ENCODE measurements at regions not wholly inside any gene's neighbourhood (a gene's known extent, or its start where the extent isn't known, plus 50 kb on each side); places are given as distances from the start of the nearest gene placed in this dataset.

DNA sequence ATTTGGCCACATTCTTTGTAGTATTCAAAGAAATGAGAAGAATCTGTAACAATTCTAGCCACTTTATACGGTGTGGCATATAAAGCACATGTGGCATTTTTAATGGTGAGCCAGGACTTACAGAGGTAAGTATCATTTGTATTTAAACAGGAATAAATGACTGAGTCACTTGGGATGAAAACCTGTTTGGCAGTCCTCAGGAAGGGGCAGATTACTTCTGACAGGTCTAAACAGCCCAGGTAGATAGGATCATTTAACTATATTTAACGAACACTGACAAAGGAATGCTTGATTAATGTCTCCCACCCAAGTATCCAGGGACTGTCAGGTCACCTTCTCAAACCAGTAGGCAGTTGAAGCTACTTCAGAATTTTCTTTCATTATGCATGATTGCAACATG lies 241.5 kb upstream of the SATB1 start:
- DNase-seq, result no peak

DNA sequence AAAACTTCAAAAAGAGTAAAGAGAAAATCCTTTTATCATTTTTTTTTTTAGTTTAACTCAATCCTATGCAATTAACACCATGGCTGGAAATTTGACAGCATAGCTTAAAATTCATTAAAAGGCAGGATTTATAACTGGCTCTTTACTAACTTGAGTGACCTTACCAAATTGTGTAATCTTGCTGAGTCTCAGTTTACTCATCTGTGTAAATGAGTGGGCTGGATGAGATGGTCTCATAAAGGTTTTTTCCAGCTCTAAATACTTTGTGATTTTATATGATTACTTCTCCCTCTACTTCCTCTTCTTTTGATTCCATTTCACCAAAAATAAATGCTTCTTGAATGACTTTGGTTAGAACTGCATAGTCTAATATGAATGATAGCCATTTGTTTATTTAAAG lies 234.9 kb upstream of the SATB1 start:
- no peak for DNase-seq

DNA sequence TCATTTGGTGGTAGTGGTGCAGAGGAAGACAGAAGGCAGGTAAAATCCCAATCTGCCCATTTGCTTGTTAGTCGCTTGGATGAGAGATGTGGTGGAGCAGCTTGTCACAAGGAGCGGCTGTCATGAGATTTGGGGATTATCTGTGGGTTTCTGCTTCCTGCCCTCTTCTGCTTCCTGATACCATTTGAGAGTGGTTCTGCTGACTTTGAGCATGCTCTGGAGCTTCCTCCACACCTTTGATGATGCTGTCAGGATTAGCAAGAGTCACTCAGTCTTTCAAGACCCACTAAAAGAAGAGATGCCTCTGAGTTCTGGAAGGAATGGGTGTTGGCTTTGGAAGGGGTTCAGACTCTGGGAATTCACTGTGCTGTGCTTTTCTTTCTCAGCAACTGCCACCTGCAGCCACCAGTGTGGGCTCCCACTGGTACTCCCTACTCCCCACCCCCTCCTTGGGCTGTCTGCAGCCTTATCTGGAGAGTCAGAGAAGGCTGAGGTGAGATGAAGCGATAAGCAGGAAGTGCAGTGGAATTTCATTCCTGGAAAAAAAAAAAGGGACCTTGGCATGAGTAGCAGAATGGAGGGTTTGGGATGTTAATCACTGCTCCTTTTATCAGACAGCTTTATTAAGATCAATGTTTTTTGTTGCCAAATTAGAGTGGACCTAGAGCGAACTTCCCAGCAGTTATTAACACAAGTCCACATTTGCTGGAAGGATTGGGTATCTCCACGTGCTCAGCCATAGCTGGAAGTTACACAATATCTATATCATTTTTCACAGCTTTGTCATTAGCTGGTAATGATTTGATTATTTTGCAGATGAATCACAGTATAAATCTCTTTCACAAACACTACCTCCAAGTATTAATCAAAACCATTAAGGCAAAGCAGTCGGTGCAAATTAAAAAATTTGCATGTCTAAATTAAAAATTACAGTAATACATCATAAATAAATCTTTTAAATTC lies 233.0 kb upstream of the SATB1 start:
- DNase-seq, result no peak

DNA sequence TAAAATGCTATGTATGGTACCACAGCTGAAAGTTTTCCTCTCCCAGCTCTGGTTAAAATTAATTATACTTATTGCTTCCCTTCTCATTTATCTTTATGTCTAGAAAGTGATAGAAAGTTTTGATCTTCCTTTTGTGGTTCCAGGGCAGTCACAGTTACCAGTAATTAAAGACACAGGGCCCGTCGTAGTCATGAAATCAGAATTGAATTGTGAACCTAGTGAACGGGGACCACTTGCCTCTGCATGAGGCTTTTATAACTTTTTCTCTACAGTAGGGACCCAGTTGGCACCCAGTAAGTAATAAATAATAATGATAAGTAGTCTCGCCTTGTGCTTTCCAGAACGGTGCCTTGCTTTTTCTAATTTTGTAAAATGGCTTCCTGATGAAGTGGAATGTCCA lies 231.7 kb upstream of the SATB1 start:
- no peak for DNase-seq

DNA sequence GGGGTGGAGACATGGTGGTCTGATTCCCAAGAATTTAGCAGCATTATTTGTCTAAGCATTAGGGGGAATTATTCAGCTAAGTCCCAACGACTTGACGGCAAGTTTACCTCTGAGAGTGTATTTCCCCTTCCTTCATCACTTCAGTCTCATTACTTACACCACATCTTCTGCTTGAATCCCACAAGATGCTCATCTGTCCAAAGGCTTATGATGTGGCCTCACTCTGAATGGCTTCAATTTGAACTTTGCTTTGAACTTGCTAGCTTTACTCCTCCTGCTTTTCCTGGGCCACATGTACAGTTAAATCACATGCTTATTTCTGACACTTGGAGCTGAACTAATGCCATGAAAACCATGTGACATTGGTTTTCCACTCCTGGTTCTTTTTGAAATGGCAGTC lies 231.3 kb upstream of the SATB1 start:
- no peak for DNase-seq

DNA sequence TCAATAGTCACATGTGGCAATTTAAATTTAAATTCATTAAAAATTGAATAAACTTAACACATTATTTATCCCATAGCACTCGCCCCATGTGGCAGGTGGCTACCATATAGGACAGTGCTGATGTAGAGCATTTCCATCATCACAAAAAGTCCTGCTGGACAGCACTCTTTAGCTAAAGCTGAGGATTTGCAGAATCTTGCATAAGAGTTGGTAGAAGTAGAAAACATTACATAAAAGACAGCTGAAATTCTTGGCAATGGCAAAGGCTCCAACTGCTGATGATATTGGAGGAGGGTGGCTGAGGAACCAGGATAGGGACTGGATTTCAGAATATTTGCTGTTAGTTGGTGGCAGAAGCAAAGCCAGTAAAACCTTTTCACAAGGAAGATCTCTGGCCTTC lies 230.7 kb upstream of the SATB1 start:
- no peak for DNase-seq

DNA sequence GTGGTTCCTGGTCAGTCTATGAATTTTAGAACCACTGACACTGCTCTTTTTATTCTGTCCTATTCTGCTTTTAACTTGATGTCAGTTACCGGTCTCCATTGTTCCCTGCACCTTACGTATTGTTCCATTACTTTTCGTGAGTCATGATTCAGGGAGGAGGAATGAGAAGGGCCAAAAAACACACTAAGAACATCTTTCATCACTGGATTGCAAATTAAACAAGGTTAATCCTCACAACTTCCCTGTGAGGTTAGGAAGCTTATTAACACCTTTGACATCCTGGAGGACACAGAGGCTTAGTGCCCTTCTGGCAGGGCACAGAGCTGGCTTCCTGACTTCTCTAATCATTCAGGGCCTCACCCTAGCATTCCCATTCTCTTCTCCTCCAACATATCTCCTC lies 227.6 kb upstream of the SATB1 start:
- DNase-seq, result no peak

DNA sequence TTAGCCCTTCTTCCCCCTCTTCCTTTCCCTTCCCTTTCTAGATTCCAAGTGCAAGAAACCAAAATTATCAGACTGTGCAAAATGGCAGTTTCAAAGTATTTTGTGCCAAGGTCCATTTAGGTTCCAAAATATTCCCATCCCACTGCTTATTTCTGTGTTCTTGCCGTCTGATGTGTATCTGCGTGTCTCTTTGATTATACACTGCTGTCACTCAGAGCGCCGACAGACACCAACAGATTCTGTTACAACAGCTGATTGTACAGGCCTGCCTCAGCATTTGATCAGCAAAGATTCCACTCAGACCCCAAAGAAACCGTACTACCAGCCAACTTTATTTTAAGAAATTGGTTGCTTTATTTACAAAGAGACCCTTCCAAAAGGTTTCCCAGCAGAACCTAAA lies 225.6 kb upstream of the SATB1 start:
- DNase-seq, result no peak

DNA sequence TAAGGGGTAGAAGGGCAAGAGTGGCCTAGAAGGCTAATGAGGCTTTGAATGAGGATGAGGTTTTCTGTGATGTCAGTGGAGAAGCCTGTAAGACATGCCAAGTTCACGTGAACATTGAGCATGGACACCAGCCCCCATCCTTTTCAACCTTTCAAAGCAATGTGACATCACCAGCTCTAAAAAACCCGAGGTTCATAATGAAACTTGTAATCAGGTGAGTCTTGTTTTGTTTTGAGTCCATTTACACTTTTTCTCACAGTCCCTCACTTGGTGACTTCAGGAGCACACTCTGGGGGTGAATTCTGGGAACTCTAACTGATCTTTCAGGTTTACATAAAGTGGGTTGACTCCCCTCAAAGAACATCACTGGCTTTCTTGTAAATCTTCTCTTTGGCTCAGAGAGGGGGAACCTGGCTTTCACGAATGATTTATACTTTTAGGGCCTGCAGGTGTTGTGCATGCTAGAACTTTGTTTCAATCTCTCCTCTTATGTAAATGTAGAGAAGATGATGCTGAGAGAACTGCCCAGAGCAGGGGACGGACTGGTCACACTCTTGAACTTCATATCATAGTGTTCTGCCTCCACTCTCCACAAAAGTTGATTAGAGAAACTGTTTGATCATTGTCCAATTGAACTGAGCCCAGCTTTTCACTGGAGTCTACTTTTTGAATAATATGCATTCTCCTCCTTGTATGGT lies 224.7 kb upstream of the SATB1 start:
- DNase-seq, result peak; percentile 47

DNA sequence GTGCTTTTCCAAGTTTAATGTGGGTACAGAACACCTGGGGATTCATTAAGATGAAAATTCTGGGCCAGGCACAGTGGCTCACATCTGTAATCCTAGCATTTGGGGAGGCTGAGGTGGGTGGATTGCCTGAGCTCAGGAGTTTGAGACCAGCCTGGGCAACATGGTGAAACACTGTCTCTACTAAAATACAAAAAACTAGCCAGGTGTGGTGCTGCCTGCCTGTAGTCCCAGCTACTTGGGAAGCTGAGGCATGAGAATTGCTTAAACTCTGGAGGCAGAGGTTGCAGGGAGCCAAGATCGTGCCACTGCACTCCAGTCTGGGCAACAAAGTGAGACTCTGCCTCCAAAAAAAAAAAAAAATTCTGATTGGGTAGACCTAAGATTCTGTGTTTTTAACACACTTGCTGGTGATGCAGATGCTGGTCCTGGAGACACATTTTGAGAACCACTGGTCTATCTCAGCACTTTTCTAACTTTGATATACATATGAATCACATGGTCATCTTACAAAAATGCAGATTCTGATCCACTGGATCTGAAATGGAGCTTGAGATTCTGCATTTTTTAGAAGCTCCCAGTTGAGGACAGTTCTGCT lies 223.8 kb upstream of the SATB1 start:
- DNase-seq, result no peak

DNA sequence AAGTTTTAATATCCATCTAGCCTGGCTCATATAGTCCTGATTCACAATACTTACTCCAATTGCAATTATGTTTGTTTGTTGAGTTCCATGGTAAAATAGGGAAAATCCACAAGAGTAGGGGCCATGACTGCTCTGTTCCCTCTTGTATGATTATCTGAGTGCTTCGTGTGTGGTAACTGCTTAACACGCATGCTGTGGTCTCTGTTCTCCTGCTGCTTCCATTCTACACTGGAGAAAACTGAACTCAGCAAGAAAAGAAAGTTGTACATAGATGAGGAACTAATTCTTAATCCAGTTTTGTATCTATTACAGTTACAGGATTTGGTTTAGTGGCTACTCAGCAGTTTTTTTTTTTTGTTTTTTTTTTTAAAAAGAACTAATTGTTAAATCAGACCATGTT lies 223.0 kb upstream of the SATB1 start:
- DNase-seq, result no peak

DNA sequence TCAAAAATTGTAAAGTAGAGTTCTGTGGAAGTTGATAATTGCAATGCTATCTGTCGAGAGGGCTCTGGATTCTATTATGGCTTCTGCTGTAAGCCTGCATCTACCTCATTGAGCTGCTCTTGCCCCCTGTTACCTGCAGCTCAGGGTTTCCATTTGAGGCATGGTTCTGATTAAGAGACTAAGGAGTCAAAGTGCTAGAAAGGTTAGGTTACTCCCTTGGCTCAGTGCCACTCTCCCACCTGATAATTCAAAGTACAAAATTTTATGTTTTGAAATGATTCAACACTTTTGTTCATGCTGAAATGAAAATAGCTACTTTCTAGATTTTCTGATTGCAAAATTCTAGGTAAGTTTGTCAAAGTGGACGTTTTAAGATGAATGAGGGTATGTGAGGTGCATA lies 220.5 kb upstream of the SATB1 start:
- DNase-seq, result peak; percentile 34

DNA sequence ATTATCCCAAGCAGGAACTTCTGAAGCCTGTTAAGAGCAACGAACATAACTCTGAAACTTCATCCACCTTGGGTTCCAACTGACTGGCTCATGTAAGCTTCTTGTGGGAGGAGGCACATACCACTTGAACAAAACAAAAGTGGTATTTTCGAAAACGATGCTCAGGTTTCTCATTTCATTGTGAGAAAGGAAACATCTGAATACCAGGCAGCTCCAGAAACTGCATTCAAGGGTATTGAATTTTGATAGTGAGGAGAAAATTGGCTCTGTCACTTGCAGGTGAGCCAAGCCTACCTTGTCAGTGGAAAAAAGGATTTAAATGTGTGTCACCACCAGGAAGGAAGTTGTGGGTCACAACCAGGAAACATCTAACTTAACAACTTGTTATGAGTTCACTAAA lies 218.1 kb upstream of the SATB1 start:
- DNase-seq, result no peak

DNA sequence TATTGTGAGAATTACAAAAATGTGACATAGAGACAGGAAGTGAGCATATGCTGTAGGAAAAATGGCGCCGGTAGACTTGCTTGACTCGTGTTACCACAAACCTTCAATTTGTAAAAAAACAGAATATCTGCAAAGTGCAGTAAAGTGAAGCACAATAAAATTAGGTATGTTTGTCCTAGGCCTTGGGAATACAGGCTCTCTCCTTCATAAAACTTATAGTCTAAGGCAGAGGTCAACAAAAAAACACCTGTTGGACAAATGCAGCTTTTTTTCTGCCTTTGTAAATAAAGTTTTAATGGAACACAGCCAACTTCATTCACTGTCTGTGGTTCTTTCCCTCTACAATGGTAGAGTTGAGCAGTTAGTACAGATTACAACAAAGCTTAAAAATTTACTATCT lies 216.8 kb upstream of the SATB1 start:
- DNase-seq, result no peak

DNA sequence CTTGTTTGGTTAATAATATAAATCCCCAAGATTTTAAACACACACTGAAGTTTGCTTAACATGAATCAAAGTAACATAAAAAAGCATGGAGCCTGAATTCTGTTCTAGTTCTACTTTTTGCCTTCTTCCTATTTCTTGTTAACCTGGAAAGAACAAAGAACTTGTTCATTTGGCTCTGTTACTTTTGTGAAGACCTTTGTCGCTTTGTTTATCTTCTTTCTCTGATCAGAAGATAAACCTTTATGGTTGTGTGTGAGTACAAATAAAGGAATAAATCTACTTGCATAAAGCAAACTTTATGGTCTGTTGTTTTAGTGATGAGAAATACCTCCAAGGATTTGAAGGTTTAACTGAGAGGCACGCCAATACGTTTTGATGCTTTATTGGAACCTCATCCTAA lies 210.1 kb upstream of the SATB1 start:
- DNase-seq, result no peak

DNA sequence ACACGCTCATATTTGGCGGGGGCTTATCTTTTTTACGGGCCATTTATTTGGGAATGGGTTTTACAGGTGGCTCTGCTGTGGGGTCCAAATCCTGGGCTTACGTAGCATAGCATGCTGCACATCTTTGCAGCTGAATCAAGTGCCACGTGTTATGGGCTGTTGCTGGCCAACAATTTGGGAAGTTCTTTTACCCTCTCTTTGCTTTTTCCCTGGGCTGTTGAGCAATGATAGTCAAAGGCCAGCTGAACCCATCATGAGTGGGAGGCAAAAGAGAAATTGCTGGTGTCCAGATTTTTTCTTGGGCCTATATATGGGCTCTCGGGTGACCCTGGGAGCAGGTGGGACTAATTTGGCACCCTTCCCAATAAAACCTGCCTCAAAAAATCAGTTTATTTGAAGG lies 209.3 kb upstream of the SATB1 start:
- no peak for DNase-seq

DNA sequence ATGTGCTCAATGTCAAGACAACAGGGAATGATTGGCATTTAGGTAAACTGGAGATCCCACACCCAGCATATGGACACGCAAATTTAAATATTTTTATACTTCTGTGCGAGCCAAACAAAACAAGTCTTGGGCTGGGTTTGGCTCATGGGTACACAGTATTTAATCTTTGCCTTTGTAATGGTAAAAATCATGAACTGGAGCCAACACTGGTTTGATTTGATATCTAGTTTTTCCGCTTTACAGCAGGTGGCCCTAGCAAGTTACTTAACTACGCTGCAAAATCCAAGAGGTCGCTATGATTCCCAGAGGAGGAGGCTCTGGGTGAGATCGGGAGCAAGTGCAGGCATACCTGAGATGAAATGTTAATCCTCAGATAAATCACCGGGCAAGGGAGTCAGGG lies 207.9 kb upstream of the SATB1 start:
- DNase-seq, result no peak

DNA sequence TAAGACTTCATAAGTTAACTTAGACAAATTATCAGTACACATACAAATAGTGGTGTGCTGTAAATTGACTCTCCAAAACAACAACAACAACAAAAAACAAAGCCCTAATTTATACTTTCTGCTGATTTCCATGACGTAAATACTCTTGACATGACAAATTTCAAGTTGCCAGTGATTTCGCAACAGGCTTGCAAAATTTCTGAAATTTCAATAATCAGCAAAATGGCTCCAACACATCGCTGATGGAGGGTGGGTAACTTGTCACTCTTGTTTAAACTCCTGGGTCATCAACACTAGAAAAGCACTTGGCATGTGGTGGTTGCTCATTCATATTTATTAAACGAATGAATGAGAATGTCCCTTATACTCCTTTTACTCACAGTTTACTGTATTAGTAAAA lies 205.2 kb upstream of the SATB1 start:
- DNase-seq, result no peak

DNA sequence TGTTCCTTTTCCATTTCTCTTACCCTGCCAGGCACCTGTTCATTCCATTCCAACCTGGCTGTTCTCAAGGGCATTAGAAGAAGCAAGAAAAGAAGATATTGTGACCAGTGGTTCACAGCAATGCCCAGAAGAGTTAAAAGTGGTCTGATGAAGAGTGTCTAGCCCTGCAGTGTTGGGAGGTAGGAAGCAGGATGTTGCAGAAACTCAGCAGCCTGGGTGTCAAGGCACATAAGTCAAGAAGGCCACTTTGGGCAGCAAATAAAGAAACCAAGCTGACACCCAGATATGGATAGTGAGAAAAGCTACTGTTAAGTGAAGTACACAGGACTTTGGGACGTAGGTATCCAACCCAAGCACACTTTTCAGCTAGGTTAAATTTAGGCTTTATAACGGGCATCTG lies 199.9 kb upstream of the SATB1 start:
- no peak for DNase-seq

DNA sequence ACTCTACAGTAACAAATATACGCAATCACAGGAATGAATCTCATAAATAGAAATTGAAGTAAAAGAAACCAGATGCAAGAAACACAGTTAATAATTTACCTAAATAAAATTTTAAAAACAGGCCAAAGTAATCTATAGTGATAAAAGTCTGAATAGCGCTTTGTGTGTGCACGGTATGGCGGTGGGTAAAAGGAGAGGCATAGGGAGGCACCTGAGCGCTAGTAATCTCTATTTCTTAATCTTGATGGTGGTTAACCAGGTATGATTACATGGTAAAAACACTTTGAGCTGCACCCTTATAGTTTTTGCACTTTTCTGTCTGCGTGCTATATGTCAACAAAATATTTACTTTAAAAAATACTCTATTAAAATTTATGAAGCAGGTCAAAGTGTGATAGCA lies 198.1 kb upstream of the SATB1 start:
- DNase-seq, result no peak

DNA sequence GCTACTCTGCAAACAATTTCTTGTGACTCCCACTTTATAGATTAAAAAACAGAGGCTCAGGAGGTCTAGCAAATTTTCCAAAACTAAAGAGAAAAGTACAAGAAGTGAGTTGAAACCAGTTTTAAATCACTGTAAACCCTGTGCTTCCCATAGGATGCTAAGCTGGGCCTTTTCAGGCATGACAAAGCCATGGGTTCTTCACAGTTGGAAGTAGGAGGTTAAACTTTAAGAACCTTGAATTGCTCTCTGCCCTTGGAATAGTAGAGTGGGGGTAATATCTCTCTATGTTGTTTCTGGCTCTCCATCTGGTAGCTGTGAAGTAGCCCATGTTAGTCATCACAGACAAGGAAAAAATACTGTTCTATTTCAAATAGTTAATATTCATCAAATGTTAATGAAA lies 193.6 kb upstream of the SATB1 start:
- no peak for DNase-seq

DNA sequence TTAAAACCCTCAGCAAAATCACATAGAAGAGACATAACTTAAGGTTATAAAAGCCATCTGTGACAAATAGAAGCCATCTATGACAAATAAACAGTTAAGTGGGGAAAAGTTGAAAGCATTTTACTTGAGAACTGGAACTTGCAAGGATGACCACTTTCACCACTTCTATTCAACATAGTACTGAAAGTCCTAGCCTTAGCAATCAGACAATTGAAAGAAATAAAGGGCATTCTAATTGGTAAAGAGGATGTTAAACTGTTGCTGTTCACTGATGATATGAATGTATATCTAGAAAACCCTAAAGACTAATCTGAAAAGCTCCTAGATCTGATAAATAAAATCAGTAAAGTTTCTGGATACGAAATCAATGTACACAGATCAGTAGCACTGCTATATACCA lies 186.9 kb upstream of the SATB1 start:
- DNase-seq, result no peak

DNA sequence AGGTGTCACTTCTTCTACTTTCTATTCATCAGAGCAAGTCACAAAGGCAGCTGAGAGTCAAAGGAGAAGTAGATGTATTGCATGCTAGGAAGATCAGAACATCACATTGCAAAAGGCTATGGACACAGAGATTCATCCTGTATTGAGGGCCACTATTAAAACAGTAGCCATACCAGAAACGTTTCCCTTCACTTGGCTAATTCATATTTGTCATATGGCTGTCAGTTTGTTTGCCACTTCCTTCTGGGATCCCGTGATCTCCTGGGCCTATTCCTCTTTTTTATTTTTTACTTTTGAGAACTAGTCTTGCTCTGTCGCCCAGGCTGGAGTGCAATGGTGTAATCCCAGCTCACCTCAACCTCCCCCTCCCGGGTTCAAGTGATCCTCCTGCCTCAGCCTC lies 184.0 kb upstream of the SATB1 start:
- DNase-seq, result no peak

DNA sequence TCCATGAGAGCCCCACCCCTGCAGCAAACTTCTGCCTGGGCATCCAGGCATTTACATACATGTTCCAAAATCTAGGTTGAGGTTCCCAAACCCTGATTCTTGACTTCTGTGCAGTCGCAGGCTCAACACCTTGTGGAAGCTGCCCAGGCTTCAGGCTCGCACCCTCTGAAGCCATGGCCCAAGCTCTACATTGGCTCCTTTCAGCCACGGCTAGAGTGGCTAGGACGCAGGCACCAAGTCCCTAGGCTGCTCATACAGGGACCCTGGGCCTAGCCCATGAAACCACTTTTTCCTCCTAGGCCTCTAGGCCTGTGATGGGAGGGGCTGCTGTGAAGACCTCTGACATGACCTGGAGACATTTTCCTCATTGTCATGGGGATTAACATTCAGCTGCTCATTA lies 172.8 kb upstream of the SATB1 start:
- DNase-seq, result no peak
